SK-N-MC (cell line): ENCODE measurements at regions not wholly inside any gene's neighbourhood (a gene's known extent, or its start where the extent isn't known, plus 50 kb on each side); places are given as distances from the start of the nearest gene placed in this dataset.

Source experiments
- EZH2 ChIP-seq: fragments of 200-600 bp; sonication (generic); IDR thresholded peaks from one replicate; pipeline ENCODE4 v1.6.1; 2017; ENCODE audit warnings: antibody characterized with exemption
- FOXP2 ChIP-seq: optimal IDR thresholded peaks from 2 replicates; pipeline ENCODE3; 2011; ENCODE audit warnings: mild to moderate bottlenecking, moderate library complexity; ENCODE audit not compliant: insufficient read depth; ENCODE audit errors: extremely low read length, control extremely low read depth
- POLR2AphosphoS5 ChIP-seq: IDR thresholded peaks from 2 replicates; pipeline ENCODE4 v1.6.1; 2012; ENCODE audit warnings: mild to moderate bottlenecking, low read depth, low read length, borderline replicate concordance

DNA sequence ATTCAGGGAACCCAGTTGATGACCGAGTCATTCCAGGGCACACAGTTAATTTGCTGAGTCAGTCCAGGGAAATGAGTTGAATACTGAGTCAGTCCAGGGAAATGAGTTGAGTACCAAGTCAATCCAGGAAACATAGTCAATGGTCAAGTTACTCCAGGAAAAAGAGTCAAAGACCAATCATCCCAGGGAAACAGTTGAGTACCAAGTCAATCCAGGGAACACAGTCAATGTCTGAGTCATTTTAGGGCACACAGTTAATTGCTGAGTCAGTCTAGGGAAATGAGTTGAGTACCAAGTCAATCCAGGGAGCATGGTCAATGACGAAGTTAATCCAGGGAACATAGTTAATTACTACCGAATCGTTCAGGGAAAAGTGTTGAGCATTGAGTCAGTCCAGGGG, 754.4 kb downstream of the NLGN4X start:
- TF ChIP-seq EZH2 (no peak), POLR2AphosphoS5 (no peak), FOXP2 (no peak)
